Lung (tissue), 11 donors: ENCODE measurements at regions not wholly inside any gene's neighbourhood (a gene's known extent, or its start where the extent isn't known, plus 50 kb on each side); places are given as distances from the start of the nearest gene placed in this dataset.

Source experiments
- ATAC-seq: fragments of 200-7000 bp; cut with Tn5 transposase; one replicate; pipeline ENCODE4 v1.9.1; 2020; ENCODE audit warnings: moderate number of reproducible peaks; ENCODE audit not compliant: insufficient read depth, low FRiP score
- DNase-seq, 3 donors: peaks; one replicate each; pipeline ENCODE4 v3.0.0-alpha.2; 2013 to 2017
- H3K27ac ChIP-seq, 2 donors: one replicate each; pipeline ENCODE4 v1.5.1; 2013; ENCODE audit warnings: mild to moderate bottlenecking in 2 of 2, moderate library complexity in 2 of 2, control low read depth in 1 of 2, inconsistent platforms in 1 of 2, low read depth in 1 of 2, low read length in 1 of 2
- H3K27me3 ChIP-seq, 3 donors: one replicate each; pipeline ENCODE4 v1.5.1; 2013; ENCODE audit warnings: low read length in 2 of 3; ENCODE audit not compliant: control insufficient read depth in 3 of 3, insufficient read depth in 3 of 3
- H3K36me3 ChIP-seq, 4 donors: one replicate each; pipeline ENCODE4 v1.5.1; 2013; ENCODE audit warnings: low read length in 4 of 4, mild to moderate bottlenecking in 1 of 4, moderate library complexity in 1 of 4; ENCODE audit not compliant: control insufficient read depth in 4 of 4, insufficient read depth in 4 of 4
- H3K4me1 ChIP-seq, 5 donors: one replicate each; pipeline ENCODE4 v1.5.1; 2013; ENCODE audit warnings: low read length in 5 of 5, mild to moderate bottlenecking in 2 of 5, moderate library complexity in 1 of 5; ENCODE audit not compliant: control insufficient read depth in 5 of 5, insufficient read depth in 5 of 5
- H3K4me3 ChIP-seq: one replicate; pipeline ENCODE4 v1.5.1; 2013; ENCODE audit warnings: mild to moderate bottlenecking, control low read depth, moderate library complexity
- H3K9ac ChIP-seq, 2 donors: one replicate each; pipeline ENCODE4 v1.5.1; 2013; ENCODE audit warnings: low read length in 2 of 2, control low read depth in 1 of 2; ENCODE audit not compliant: insufficient read depth in 1 of 2
- H3K9me3 ChIP-seq, 4 donors: one replicate each; pipeline ENCODE4 v1.5.1; 2013; ENCODE audit warnings: low read length in 3 of 4, mild to moderate bottlenecking in 1 of 4, moderate library complexity in 1 of 4; ENCODE audit not compliant: control insufficient read depth in 4 of 4, insufficient read depth in 3 of 4
- CTCF ChIP-seq: IDR thresholded peaks from 2 replicates; pipeline ENCODE4 v1.5.1; 2012; ENCODE audit warnings: mild to moderate bottlenecking; ENCODE audit errors: control extremely low read depth, extremely low read depth
- WGBS, 2 donors: extraction: QIAGEN DNeasy Blood & Tissue Kit; methylation state at CpG; one replicate each; pipeline ENCODE4 v1.1.7; 2013; 5-methylcytosine and 5-hydroxymethylcytosine counted together
- donor health status: control.
- donor health status: control.
- donor health status: Bipolar disorder and iron deficiency.
- donor health status: healthy.
- donor health status: DM: yes; HTN: yes; CAD: no.

DNA sequence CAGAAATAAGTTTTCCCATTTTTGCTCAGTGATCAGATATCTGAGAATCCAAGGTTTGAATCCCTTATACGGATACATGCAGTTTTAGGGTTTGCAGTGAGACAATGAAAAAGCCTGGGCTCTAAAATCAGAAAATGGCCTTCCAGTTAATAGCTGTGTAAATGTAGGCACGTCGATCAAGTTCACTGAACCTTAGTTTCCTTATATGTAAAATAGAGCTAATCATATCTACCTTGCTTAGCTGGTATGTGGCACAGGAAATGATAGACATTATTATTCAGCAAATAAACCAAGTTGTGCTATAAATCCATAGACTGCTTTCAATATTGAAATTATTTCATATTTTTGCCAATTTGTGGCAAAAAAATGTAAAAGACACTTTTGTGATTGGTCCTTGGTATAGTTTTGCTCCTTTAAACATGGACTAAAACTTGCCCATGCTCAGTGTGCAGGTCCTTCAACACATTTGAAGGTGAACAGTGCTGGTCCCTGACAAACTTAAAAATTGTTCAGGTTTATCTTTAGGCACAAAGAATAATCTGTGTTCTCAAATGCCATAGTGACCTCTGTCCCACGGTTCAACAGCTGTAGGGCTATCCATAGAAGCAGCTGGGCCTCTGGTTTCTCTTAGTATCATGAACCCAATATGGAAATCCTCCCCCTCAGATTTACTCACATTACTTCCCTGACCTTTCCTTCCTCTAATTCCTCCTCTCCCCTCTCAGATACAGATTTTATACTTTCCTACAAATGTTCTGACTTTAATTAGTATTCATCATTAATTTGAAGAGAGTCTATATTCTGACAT is 51.0 kb downstream of the CCDC54 start:
- DNase-seq (no peak), ATAC-seq (no peak)
- Histone ChIP-seq H3K27me3 (peaks cover 0 to 8% (median 7%) of the 10 kb centered on the region in 3 donors), H3K9ac (no peak overlapping the region), H3K4me3 (no peak overlapping the region), H3K27ac (no peak overlapping the region), H3K36me3 (no peaks in the 10 kb centered on the region), H3K4me1 (peaks cover 0 to 20% (median 2%) of the 10 kb centered on the region in 5 donors), H3K9me3 (no peaks in the 10 kb centered on the region)
- WGBS, 2 donors = 89 to 90% methylated on average over 4 of the region's 4 CpGs
- no peak for TF ChIP-seq CTCF

GRCh38 chr3:107429320-107430181 is 52.3 kb downstream of the CCDC54 start:
- H3K9ac ChIP-seq = peak overlapping the region in 1 of 2 donors; percentile 57
- no peak overlapping the region for H3K4me3 ChIP-seq
- ATAC-seq (peak; percentile 76), DNase-seq (peak; percentile 77 to 87 (median 81))
- 12 to 24% methylated on average over 37 of the region's 37 CpGs for WGBS, 2 donors
- no peaks in the 10 kb centered on the region for H3K9me3 ChIP-seq
- peaks cover 0 to 20% (median 2%) of the 10 kb centered on the region in 5 donors for H3K4me1 ChIP-seq
- H3K36me3 ChIP-seq = no peaks in the 10 kb centered on the region
- H3K27me3 ChIP-seq = peaks cover 0 to 8% (median 7%) of the 10 kb centered on the region in 3 donors
- peak; percentile 63 for TF ChIP-seq CTCF
- peak overlapping the region; percentile 56 to 68 for H3K27ac ChIP-seq

- DNase-seq (peak; percentile 17 to 56 (median 50)), ATAC-seq (no peak)
- peak overlapping the region; percentile 95 to 100 for H3K27ac ChIP-seq
- no peak for TF ChIP-seq CTCF
- no peaks in the 10 kb centered on the region for H3K36me3 ChIP-seq
- peaks cover 0 to 14% (median 7%) of the 10 kb centered on the region in 3 donors for H3K27me3 ChIP-seq
- no peaks in the 10 kb centered on the region for H3K9me3 ChIP-seq
- WGBS, 2 donors = 8 to 15% methylated on average over 23 of the region's 23 CpGs
- H3K9ac ChIP-seq = peak overlapping the region in 1 of 2 donors; percentile 57
- peaks cover 0 to 20% (median 2%) of the 10 kb centered on the region in 5 donors for H3K4me1 ChIP-seq
- peak overlapping the region; percentile 95 for H3K4me3 ChIP-seq
Measured at GRCh38 chr3:107430214-107430995, 53.2 kb downstream of the CCDC54 start.
